G401.6 (cell line): ENCODE measurements at regions not wholly inside any gene's neighbourhood (a gene's known extent, or its start where the extent isn't known, plus 50 kb on each side); places are given as distances from the start of the nearest gene placed in this dataset.
A peak's percentile ranks its signal among the peaks of the same experiment; 100 is the strongest.
"Not testable (repeated sequence)": the region's sequence is repeated elsewhere in the genome, so short reads cannot be mapped to it uniquely, and the experiment has no call there.

Source experiments
- FAIRE-seq: peaks from 2 replicates; lab custom pipeline; 2012; peaks lifted over from hg19 to GRCh38; lab: Jason Lieb, UNC

GRCh38 chr17:77087650-77088454 lies 52.9 kb upstream of the SEC14L1 start:
- no peak for FAIRE-seq

- peak; percentile 82 for FAIRE-seq
Observed at GRCh38 chr17:77088455-77089123, 52.2 kb upstream of the SEC14L1 start.

- no peak for FAIRE-seq
Observed at GRCh38 chr17:77089124-77089490, 51.7 kb upstream of the SEC14L1 start.

GRCh38 chr17:77089949-77090348 lies 50.8 kb upstream of the SEC14L1 start:
- FAIRE-seq: not testable (repeated sequence)

- FAIRE-seq: no peak
Observed at GRCh38 chr17:77090476-77090875, 50.3 kb upstream of the SEC14L1 start.
